PC-9 (cell line): ENCODE measurements at regions not wholly inside any gene's neighbourhood (a gene's known extent, or its start where the extent isn't known, plus 50 kb on each side); places are given as distances from the start of the nearest gene placed in this dataset.

Source experiments
- EZH2 ChIP-seq: fragments of 200-600 bp; sonication (generic); IDR thresholded peaks from 2 replicates; pipeline ENCODE4 v1.8.0; 2017; ENCODE audit warnings: antibody characterized with exemption, low read depth
- TF ChIP-seq, protein P1 (sequence below): fragments of 200-600 bp; sonication (generic); conservative IDR thresholded peaks from 2 replicates; pipeline ENCODE4 v1.6.1; 2017; ENCODE audit warnings: mixed run types, antibody characterized with exemption, mild to moderate bottlenecking, moderate library complexity

DNA sequence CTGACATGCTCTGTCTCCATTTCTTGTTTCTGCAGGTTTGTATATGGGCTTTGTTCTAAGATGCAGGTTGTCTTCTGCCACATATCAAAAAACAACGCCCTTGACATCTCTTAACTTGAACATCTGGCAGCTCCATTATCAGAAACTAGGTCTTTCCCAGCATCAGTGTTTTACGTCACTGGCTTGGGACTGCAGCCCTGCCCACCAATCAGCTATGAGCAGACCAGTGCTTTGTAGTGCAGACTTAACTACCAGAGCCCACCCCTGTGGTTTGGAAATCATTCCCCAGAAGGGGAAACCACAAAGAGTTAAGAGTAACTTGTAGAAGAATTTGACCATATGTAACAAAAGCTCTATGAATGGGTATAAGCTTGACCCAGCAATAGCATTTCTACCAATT is 132.4 kb downstream of the SEPTIN14 start:
- TF ChIP-seq, protein P1, sequence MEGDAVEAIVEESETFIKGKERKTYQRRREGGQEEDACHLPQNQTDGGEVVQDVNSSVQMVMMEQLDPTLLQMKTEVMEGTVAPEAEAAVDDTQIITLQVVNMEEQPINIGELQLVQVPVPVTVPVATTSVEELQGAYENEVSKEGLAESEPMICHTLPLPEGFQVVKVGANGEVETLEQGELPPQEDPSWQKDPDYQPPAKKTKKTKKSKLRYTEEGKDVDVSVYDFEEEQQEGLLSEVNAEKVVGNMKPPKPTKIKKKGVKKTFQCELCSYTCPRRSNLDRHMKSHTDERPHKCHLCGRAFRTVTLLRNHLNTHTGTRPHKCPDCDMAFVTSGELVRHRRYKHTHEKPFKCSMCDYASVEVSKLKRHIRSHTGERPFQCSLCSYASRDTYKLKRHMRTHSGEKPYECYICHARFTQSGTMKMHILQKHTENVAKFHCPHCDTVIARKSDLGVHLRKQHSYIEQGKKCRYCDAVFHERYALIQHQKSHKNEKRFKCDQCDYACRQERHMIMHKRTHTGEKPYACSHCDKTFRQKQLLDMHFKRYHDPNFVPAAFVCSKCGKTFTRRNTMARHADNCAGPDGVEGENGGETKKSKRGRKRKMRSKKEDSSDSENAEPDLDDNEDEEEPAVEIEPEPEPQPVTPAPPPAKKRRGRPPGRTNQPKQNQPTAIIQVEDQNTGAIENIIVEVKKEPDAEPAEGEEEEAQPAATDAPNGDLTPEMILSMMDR, result no peak
- TF ChIP-seq EZH2, result no peak
